ENCODE measurements at regions not wholly inside any gene's neighbourhood (a gene's known extent, or its start where the extent isn't known, plus 50 kb on each side); places are given as distances from the start of the nearest gene placed in this dataset.

GRCh38 chr1:186749820-186750219 lies 69.6 kb upstream of the PTGS2 start:
- H4K20me1 ChIP-seq (ENCODE audit: insufficient read depth): no peaks in the 10 kb centered on the region
- H3K79me2 ChIP-seq (ENCODE audit: insufficient read depth): no peaks in the 10 kb centered on the region
- no peak overlapping the region for H3K27ac ChIP-seq (ENCODE audit: low read depth in 2 of 2, low read length in 1 of 2)
- no peak overlapping the region for H3K9ac ChIP-seq
- H3F3A ChIP-seq (replicated peaks; ENCODE audit: insufficient read depth): peaks cover 6% of the 10 kb centered on the region
- 17% methylated on average over 3 of the region's 3 CpGs for WGBS (ENCODE audit: low lambda C conversion rate)
- no peaks in the 10 kb centered on the region for H3K9me2 ChIP-seq
- H3K4me1 ChIP-seq (ENCODE audit: control insufficient read depth in 1 of 2, insufficient read depth in 2 of 2, low read depth in 1 of 2, low read length in 1 of 2): no peaks in the 10 kb centered on the region; a peak in 1 of 4 replicates
- POLR2A ChIA-PET: no interaction called here
- TF ChIP-seq TEAD4 (IDR thresholded peaks at IDR 0.05; ENCODE audit: borderline replicate concordance, insufficient read depth) (no peak), REST (IDR thresholded peaks at IDR 0.05; ENCODE audit: low read depth, low read length) (no peak), FOXJ3 (CRISPR knock-in tag; IDR thresholded peaks at IDR 0.05) (no peak), SIN3A (IDR thresholded peaks at IDR 0.05; ENCODE audit: borderline replicate concordance, low read depth, low read length) (no peak), ELF1 (IDR thresholded peaks at IDR 0.05) (no peak), EP300 (IDR thresholded peaks at IDR 0.05; ENCODE audit: borderline replicate concordance in 1 of 2, low read depth in 1 of 2, low read length in 1 of 2) (no peak), YY1 (IDR thresholded peaks at IDR 0.05; ENCODE audit: low read depth) (no peak), NRF1 (IDR thresholded peaks at IDR 0.05; ENCODE audit: low read depth, low read length) (no peak), IRF3 (IDR thresholded peaks at IDR 0.05; ENCODE audit: low read depth, low read length) (no peak), RAD21 (IDR thresholded peaks at IDR 0.05; ENCODE audit: low read length) (no peak), EZH2phosphoT487 (IDR thresholded peaks at IDR 0.05; ENCODE audit: borderline replicate concordance, low read depth) (no peak), CTCF (IDR thresholded peaks at IDR 0.05) (no peak), MXI1 (IDR thresholded peaks at IDR 0.05; ENCODE audit: low read depth, low read length) (no peak), MEF2A (IDR thresholded peaks at IDR 0.05; ENCODE audit: borderline replicate concordance, low read depth) (no peak), RFX5 (IDR thresholded peaks at IDR 0.05; ENCODE audit: low read length) (no peak), CHD2 (IDR thresholded peaks at IDR 0.05; ENCODE audit: low read length, partially characterized antibody) (no peak)
- CTCF ChIA-PET: no interaction called here
- no peaks in the 10 kb centered on the region for H3K9me3 ChIP-seq
- H3K36me3 ChIP-seq (replicated peaks in 1 of 2; ENCODE audit: control insufficient read depth in 1 of 2, insufficient read depth in 2 of 2, low read length in 1 of 2): no peaks in the 10 kb centered on the region
- H3K27me3 ChIP-seq (ENCODE audit: insufficient read depth): no peaks in the 10 kb centered on the region
- H3K4me3 ChIP-seq (ENCODE audit: low read depth in 2 of 2, low read length in 1 of 2): no peak overlapping the region
- no peak for DNase-seq
- H3K4me2 ChIP-seq: no peak overlapping the region
- no peak overlapping the region for H2AFZ ChIP-seq (ENCODE audit: low read depth)

All from SK-N-SH (cell line).